Cardiac fibroblast (primary cell): ENCODE measurements at regions not wholly inside any gene's neighbourhood (a gene's known extent, or its start where the extent isn't known, plus 50 kb on each side); places are given as distances from the start of the nearest gene placed in this dataset.
A peak's percentile ranks its signal among the peaks of the same experiment; 100 is the strongest.

Source experiments
- DNase-seq, 2 donors: peaks; one replicate each; pipeline versions ENCODE4 v3.0.0 to v3.0.0-alpha.2; 2010; ENCODE audit warnings: low read depth in 2 of 2
- H3K4me3 ChIP-seq, 2 donors: replicated peaks in 1 of 2; 1 replicate in 1 of 2; 2 replicates in 1 of 2; pipeline ENCODE4 v1.5.1; 2011; ENCODE audit warnings: low read depth in 2 of 2, low read length in 2 of 2, mild to moderate bottlenecking in 2 of 2, moderate library complexity in 1 of 2
- TF ChIP-seq, protein P1 (sequence below): IDR thresholded peaks from one replicate; pipeline ENCODE4 v1.5.1; 2011; ENCODE audit warnings: low read depth, mild to moderate bottlenecking, low read length, inconsistent platforms

DNA sequence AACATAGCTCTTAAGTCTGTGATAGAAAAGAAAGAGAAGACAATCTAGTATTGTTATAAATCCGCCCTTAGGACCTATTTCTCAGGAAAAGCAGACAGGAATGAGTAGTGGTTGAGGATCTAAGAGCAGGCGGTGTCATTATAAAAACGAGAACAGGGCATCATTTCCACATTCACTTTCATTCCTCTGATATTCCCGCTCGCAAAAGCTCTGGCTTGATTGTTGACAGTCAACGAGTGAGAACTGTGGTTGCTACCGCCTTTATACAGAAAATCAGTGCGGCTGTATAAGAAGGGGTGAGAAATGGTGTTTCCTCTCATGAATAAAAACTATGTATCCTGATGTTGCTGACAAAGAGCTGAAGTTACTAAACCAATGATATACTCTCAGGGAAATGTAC is 1409.6 kb upstream of the WWC1 start:
- DNase-seq: no peak
- H3K4me3 ChIP-seq: no peak overlapping the region
- TF ChIP-seq, protein P1, sequence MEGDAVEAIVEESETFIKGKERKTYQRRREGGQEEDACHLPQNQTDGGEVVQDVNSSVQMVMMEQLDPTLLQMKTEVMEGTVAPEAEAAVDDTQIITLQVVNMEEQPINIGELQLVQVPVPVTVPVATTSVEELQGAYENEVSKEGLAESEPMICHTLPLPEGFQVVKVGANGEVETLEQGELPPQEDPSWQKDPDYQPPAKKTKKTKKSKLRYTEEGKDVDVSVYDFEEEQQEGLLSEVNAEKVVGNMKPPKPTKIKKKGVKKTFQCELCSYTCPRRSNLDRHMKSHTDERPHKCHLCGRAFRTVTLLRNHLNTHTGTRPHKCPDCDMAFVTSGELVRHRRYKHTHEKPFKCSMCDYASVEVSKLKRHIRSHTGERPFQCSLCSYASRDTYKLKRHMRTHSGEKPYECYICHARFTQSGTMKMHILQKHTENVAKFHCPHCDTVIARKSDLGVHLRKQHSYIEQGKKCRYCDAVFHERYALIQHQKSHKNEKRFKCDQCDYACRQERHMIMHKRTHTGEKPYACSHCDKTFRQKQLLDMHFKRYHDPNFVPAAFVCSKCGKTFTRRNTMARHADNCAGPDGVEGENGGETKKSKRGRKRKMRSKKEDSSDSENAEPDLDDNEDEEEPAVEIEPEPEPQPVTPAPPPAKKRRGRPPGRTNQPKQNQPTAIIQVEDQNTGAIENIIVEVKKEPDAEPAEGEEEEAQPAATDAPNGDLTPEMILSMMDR: no peak

DNA sequence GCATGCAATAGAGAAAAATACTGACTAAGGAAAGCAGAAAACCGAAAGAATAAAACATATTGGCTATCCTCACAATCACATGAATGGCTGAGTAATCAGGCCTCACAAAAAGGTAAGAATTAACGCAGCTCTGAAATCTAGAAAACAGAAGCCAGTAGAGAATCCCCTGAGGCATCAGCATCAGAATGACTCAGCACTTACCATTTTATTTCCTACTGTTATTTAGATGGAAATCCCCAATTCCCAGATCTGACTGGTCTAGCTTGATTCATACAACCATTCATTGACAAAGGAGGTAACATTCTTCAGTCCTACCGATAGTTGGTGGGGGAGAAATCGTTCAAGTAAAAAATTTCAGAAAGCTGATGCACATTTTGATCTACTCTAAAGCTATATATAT is 1408.4 kb upstream of the WWC1 start:
- DNase-seq: peak in 1 of 2 donors; percentile 19
- TF ChIP-seq, protein P1: no peak
- H3K4me3 ChIP-seq: no peak overlapping the region

DNA sequence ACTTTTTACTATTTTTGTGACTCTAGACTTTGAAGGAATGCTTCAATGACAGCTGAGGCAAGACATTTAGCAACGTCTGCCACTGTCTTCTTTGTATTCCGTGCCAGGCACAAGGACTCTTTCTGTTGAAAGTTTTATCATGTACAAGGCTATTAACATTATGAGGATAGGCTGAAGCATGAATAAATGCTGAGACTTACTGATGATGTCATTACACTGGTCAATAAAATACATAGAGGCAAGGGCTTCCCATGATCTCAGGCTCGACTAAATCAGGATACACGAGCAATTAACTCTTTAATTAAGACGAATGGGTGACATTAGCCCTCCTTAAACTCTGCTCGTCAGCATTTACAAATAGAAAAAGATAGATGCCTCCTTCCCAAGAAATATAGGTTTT is 1393.3 kb upstream of the WWC1 start:
- TF ChIP-seq, protein P1: no peak
- no peak overlapping the region for H3K4me3 ChIP-seq
- DNase-seq: no peak

DNA sequence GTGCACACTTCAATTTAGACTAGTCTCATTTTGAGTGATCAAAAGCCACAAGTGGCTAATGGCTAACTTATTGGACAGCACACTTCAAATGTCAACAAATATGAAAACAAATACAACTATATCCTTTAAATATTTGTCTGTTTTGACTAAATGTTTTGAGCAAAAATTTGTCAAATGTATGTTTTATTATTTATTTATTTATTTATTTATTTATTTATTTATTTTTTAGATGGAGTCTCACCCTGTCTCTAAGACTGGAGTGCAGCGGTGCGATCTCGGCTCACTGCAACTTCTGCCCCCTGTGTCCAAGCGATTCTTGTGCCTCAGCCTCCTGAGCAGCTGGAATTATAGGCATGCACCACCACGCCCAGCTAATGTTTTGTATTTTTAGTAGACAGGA is 1392.1 kb upstream of the WWC1 start:
- TF ChIP-seq, protein P1: no peak
- no peak overlapping the region for H3K4me3 ChIP-seq
- no peak for DNase-seq

DNA sequence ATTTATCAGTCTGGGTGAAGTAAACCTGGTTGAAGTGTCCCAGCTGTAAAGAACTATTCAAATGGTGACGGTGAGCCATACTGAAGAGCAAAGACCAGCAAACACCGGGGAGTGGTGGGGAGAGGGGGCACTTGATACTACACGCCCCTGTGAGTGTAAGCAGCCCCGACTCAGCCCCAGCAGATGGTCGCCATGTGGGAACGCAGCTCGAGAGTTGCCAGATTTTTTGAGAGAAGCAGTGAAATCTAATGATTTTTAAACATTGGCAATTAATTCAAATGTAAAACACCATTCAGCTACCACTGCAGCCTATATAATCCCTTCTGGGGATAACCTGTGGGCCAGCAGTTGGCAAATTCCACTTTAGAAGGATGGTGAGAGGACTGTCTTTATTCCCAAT is 1386.9 kb upstream of the WWC1 start:
- DNase-seq: no peak
- TF ChIP-seq, protein P1: no peak
- no peak overlapping the region for H3K4me3 ChIP-seq

DNA sequence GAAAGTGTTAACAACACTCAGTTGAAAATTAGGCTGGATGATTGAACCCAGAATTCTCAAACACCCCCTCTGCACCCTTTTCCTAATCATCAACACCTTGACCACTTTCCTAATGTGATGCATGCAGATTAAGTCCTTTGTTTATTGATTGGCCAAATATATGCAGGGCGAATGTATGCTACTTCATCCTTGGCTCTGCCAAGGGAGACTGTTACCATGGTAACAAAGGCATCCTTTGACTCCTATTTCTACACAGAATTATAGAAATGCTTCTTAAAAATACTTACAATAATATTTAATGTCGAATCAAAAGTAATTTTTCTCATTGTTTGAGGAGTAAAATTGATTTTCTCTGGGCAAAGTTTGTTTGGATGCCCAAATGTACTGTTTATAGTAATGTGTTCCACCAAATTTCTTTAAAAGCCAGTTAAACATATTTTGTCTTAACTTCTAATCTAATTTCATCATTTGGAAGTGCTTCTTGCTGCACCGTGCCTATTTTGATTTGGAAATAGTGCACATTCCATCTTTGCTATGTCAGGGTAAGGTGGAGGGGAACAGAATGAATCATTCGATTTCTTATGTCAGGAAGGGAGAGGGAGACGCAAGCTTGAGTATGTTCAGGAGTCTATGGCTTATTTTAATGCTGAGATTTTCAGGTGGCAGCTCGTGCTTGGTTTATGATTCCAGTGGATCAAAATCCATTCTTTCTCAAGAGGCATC is 1384.3 kb upstream of the WWC1 start:
- peak; percentile 48 to 58 for DNase-seq
- TF ChIP-seq, protein P1: no peak
- H3K4me3 ChIP-seq: no peak overlapping the region

DNA sequence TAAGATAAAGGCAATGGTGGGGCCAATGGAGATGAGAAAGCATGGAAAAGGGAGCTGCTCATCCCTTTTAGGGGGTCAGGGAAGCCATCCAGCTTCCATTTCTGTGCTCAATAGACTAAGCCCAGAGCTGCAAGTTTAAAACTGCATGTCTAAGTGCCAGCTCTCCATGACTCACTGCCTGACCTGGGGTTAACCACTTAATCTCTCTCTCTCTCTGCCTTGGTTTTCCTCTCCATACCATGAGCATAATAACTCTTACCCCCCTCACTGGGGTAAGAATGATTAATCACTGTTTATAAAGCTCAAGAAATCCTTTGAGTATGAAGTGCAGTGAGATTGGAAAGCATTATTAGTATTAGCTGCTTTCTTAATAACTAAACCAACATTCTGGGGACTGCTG is 1382.4 kb upstream of the WWC1 start:
- peak; percentile 14 to 66 for DNase-seq
- H3K4me3 ChIP-seq: no peak overlapping the region
- TF ChIP-seq, protein P1: no peak
